Glutamatergic neuron (in vitro differentiated cells): ENCODE measurements at regions not wholly inside any gene's neighbourhood (a gene's known extent, or its start where the extent isn't known, plus 50 kb on each side); places are given as distances from the start of the nearest gene placed in this dataset.

ENCODE experiments used
- DNase-seq: peaks from one replicate; pipeline ENCODE4 v3.0.0; 2022
- H3K27ac Mint-ChIP-seq: one replicate; pipeline ENCODE4 v1.8.0; 2020; ENCODE audit warnings: mild to moderate bottlenecking, mixed read lengths, inconsistent platforms; ENCODE audit not compliant: unreplicated experiment
- H3K27me3 Mint-ChIP-seq: one replicate; pipeline ENCODE4 v1.8.0; 2020; ENCODE audit warnings: mild to moderate bottlenecking, moderate library complexity, mixed read lengths, inconsistent platforms; ENCODE audit not compliant: unreplicated experiment
- H3K36me3 Mint-ChIP-seq: one replicate; pipeline ENCODE4 v1.8.0; 2020; ENCODE audit warnings: mild to moderate bottlenecking, mixed read lengths, inconsistent platforms; ENCODE audit not compliant: unreplicated experiment
- H3K4me1 Mint-ChIP-seq: one replicate; pipeline ENCODE4 v1.8.0; 2020; ENCODE audit warnings: mild to moderate bottlenecking, low read depth, mixed read lengths, inconsistent platforms; ENCODE audit not compliant: unreplicated experiment
- H3K4me3 Mint-ChIP-seq: one replicate; pipeline ENCODE4 v1.8.0; 2020; ENCODE audit warnings: mild to moderate bottlenecking, mixed read lengths, inconsistent platforms; ENCODE audit not compliant: unreplicated experiment
- H3K9me3 Mint-ChIP-seq: one replicate; pipeline ENCODE4 v1.8.0; 2020; ENCODE audit warnings: mild to moderate bottlenecking, moderate library complexity, mixed read lengths, inconsistent platforms; ENCODE audit not compliant: unreplicated experiment
- TF ChIP-seq, protein P1 (sequence below): fragments of 200-600 bp; sonication (generic); IDR thresholded peaks from one replicate; pipeline ENCODE4 v1.5.0; 2021; ENCODE audit not compliant: partially characterized antibody, unreplicated experiment

DNA sequence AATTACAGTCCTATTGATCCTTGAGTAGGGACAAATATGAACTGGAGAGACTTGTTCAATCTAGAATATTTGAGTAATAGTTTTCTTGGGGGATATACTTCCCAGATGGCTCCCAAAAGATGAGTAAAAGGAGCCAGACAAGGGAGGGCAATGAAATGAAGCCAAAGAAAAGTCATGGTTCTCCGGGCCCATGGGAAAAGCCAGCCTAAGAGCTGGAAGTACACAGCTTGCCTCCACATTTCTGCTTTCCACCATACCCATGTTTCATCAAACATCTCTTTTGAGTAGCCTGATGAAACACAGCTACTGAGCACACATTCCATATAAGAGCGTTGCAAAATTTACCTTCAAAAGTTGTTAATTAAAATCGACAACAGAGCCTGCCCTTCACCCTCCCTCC, 535.0 kb upstream of the FZD8 start:
- H3K9me3 Mint-ChIP-seq, result peaks cover 5% of the 10 kb centered on the region
- H3K36me3 Mint-ChIP-seq, result no peaks in the 10 kb centered on the region
- peaks cover 7% of the 10 kb centered on the region for H3K4me1 Mint-ChIP-seq
- no peak overlapping the region for H3K27ac Mint-ChIP-seq
- DNase-seq, result no peak
- TF ChIP-seq, protein P1, sequence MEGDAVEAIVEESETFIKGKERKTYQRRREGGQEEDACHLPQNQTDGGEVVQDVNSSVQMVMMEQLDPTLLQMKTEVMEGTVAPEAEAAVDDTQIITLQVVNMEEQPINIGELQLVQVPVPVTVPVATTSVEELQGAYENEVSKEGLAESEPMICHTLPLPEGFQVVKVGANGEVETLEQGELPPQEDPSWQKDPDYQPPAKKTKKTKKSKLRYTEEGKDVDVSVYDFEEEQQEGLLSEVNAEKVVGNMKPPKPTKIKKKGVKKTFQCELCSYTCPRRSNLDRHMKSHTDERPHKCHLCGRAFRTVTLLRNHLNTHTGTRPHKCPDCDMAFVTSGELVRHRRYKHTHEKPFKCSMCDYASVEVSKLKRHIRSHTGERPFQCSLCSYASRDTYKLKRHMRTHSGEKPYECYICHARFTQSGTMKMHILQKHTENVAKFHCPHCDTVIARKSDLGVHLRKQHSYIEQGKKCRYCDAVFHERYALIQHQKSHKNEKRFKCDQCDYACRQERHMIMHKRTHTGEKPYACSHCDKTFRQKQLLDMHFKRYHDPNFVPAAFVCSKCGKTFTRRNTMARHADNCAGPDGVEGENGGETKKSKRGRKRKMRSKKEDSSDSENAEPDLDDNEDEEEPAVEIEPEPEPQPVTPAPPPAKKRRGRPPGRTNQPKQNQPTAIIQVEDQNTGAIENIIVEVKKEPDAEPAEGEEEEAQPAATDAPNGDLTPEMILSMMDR, result no peak
- H3K27me3 Mint-ChIP-seq, result peaks cover 5% of the 10 kb centered on the region
- H3K4me3 Mint-ChIP-seq, result no peak overlapping the region

DNA sequence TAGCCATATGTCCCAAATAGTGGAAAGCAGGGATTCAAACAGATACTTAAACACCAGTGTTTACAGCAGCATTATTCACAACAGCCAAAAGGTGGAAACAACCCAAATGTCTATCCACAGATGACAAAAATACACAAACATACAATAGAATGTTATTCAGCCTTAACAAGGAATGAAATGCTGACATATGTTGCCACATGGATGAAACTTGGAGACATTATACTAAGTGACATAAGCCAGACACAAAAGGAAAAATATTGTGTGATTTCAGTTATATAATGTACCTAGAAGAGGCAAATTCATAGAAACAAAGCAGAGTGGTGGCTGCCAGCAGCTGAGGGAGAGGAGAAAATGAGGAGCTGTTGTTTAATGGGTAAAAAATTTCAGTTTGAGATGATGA, 533.9 kb upstream of the FZD8 start:
- Mint-ChIP-seq H3K27me3 (peaks cover 5% of the 10 kb centered on the region), H3K36me3 (no peaks in the 10 kb centered on the region), H3K9me3 (peaks cover 5% of the 10 kb centered on the region), H3K4me1 (peaks cover 11% of the 10 kb centered on the region), H3K4me3 (no peak overlapping the region), H3K27ac (peak overlapping the region; percentile 15)
- TF ChIP-seq, protein P1, result no peak
- DNase-seq, result no peak

DNA sequence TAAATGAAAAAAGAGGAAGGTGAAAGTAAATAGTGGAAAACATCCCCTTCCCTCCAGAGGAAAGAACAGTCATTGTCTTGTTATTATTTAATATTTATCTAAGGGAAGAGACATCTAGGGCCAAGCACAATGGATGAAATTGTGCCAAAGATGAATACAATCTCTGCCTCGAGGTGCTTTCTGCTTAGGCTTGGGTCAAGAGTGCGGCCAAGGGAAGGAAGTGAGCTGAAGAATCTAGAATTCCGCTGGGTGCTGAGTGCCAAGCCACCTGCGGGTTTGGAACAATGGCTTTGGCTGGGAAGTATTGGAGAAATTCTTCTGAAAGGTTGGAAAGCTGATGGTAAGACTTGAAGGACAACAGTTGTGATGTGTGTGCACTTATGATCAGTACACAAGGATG, 531.3 kb upstream of the FZD8 start:
- no peak for DNase-seq
- peaks cover 5% of the 10 kb centered on the region for H3K27me3 Mint-ChIP-seq
- H3K36me3 Mint-ChIP-seq, result no peaks in the 10 kb centered on the region
- peaks cover 3% of the 10 kb centered on the region for H3K9me3 Mint-ChIP-seq
- no peak overlapping the region for H3K27ac Mint-ChIP-seq
- H3K4me3 Mint-ChIP-seq, result no peak overlapping the region
- H3K4me1 Mint-ChIP-seq, result peaks cover 11% of the 10 kb centered on the region
- TF ChIP-seq, protein P1, result no peak

DNA sequence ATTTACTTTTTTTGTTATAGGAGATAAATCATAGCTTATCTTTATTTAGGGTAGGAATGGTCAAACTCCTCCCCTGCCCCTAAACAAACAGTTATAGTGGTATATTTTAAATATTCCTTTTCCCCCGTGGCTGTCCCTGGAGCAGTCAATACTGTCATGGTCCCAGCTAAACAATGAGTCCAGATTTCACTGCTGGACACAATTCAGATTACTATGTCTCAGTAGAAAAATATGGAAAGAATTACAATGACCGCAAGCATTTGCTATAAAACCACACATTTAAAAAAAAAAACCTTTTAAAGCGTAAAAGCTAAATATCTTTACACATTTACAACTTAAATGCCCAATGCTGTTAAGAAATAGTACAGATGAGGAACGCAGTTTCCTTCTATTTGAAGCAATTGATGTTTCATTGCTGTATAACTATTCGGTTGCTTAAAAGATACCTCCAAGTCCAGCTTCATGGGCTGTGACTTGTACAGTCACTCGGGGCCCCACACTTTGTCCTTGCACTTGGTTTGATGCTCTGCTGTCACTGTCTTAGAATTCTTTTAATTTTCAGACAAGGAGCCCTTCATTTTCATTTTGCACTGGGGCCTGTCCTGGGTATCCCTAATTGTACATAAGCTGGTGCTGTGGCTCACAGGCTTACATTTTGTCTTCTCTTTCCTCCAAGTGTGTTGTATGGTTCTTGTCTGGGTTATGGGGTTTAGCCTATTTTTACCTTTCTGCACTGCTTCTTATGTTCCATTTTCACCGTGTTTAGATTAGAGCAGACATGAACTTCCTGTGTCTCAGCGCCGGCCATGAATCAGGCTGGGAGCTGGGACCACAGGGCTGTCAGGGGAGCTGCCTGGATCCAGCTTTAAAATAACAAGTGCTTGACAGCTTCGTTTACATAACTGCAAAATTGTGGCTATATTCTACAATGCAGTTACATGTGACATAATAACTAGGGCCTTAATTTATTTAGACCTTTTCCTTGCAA, 530.2 kb upstream of the FZD8 start:
- H3K27ac Mint-ChIP-seq, result peak overlapping the region; percentile 48
- peaks cover 3% of the 10 kb centered on the region for H3K9me3 Mint-ChIP-seq
- no peak overlapping the region for H3K4me3 Mint-ChIP-seq
- H3K4me1 Mint-ChIP-seq, result peaks cover 11% of the 10 kb centered on the region
- H3K36me3 Mint-ChIP-seq, result no peaks in the 10 kb centered on the region
- H3K27me3 Mint-ChIP-seq, result peaks cover 5% of the 10 kb centered on the region
- TF ChIP-seq, protein P1, result no peak
- DNase-seq, result no peak

DNA sequence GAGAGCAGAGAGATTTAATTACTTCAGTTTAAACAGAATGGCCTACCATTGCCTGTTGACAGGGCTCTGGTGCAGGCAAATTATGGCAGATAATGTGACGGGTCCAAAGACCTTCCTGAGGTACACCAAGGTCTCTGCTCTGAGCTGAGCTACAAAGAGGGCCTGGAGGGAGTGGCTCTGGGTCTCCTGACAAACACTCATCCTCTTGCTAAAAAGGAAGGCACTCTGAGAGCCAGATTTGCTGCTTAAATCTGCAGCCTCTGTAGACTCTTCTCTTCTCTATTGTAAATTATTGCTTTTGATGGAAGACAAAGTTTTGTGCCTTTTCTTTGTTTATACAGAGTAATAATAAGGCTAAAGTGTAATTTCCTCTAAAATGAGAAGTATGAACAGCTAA, 529.5 kb upstream of the FZD8 start:
- Mint-ChIP-seq H3K36me3 (no peaks in the 10 kb centered on the region), H3K9me3 (peaks cover 3% of the 10 kb centered on the region), H3K27me3 (peaks cover 2% of the 10 kb centered on the region), H3K4me1 (peaks cover 11% of the 10 kb centered on the region), H3K27ac (no peak overlapping the region), H3K4me3 (no peak overlapping the region)
- TF ChIP-seq, protein P1, result no peak
- no peak for DNase-seq
